ENCODE measurements at regions not wholly inside any gene's neighbourhood (a gene's known extent, or its start where the extent isn't known, plus 50 kb on each side); places are given as distances from the start of the nearest gene placed in this dataset.

DNA sequence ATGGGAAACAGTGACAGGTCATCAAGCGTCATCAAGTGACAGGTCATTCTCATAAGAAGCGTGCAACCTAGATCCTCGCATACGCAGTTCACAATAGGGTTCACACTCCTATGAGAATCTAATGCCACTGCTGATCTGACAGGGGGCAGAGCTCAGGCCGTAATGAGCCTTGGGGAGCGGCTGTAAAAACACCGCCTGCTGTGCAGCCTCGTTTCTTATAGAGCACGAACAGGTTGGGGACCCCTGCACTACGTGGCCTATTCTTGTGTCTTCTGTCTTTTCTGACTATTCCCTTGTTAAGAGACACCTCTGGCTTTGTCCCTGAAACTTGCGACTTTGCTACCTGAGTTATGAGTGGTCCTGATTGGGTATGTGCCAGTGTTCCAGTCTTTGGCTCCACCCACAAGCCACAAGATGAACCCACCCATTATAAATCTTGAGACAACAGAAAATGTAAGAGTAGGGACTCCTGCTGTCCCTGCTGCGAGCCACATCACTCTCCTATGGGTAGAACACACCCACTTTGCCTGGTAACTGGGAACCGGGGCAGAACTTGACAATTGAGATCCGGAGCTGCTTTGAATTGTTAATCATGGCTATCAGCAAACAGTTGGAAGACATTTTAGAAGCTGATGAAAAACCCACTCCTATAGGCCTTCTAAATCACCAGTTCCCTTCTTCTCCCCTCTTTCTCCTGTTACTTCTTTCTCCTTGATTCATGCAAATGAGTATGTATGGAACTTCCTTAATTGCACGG lies 55.8 kb upstream of the EXOC4 start:
- TF ChIP-seq NFIC (IDR thresholded peaks at IDR 0.05; ENCODE audit: low read depth, low read length) (no peak), SMC3 (IDR thresholded peaks at IDR 0.05; ENCODE audit: borderline replicate concordance, low read length) (no peak), TCF3 (IDR thresholded peaks at IDR 0.05; ENCODE audit: borderline replicate concordance, insufficient read depth, low read depth, low read length) (no peak), ESRRA (IDR thresholded peaks at IDR 0.05; ENCODE audit: low read length) (no peak), EGR1 (IDR thresholded peaks at IDR 0.05; ENCODE audit: borderline replicate concordance in 1 of 2, low read depth in 2 of 2, low read length in 2 of 2) (no peak), CBX3 (IDR thresholded peaks at IDR 0.05; ENCODE audit: borderline replicate concordance, low read depth) (no peak), PML (IDR thresholded peaks at IDR 0.05; ENCODE audit: low read length) (no peak), RAD21 (IDR thresholded peaks at IDR 0.05; ENCODE audit: insufficient read depth, low read depth, low read length) (no peak), CBX5 (IDR thresholded peaks at IDR 0.05; ENCODE audit: low read depth) (no peak), POLR2A (IDR thresholded peaks at IDR 0.05; ENCODE audit: low read depth, low read length) (no peak)
- TF ChIP-seq, protein P1, sequence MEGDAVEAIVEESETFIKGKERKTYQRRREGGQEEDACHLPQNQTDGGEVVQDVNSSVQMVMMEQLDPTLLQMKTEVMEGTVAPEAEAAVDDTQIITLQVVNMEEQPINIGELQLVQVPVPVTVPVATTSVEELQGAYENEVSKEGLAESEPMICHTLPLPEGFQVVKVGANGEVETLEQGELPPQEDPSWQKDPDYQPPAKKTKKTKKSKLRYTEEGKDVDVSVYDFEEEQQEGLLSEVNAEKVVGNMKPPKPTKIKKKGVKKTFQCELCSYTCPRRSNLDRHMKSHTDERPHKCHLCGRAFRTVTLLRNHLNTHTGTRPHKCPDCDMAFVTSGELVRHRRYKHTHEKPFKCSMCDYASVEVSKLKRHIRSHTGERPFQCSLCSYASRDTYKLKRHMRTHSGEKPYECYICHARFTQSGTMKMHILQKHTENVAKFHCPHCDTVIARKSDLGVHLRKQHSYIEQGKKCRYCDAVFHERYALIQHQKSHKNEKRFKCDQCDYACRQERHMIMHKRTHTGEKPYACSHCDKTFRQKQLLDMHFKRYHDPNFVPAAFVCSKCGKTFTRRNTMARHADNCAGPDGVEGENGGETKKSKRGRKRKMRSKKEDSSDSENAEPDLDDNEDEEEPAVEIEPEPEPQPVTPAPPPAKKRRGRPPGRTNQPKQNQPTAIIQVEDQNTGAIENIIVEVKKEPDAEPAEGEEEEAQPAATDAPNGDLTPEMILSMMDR (IDR thresholded peaks at IDR 0.05 in 2 of 3, conservative IDR thresholded peaks at IDR 0.05 in 1 of 3; ENCODE audit: control insufficient read depth in 2 of 3, extremely low read depth in 1 of 3, insufficient read depth in 1 of 3, low read depth in 3 of 3, low read length in 3 of 3): no peak

All from GM12878 (cell line).